ENCODE measurements at regions not wholly inside any gene's neighbourhood (a gene's known extent, or its start where the extent isn't known, plus 50 kb on each side); places are given as distances from the start of the nearest gene placed in this dataset.

- TF ChIP-seq POLR2A (IDR thresholded peaks at IDR 0.05; ENCODE audit: low read length) (no peak), GATA1 (IDR thresholded peaks at IDR 0.05; ENCODE audit: low read depth, low read length) (no peak)
Observed at GRCh38 chr6:6845603-6846002, 257.1 kb downstream of the LY86 start.
